ENCODE measurements at regions not wholly inside any gene's neighbourhood (a gene's known extent, or its start where the extent isn't known, plus 50 kb on each side); places are given as distances from the start of the nearest gene placed in this dataset.

DNA sequence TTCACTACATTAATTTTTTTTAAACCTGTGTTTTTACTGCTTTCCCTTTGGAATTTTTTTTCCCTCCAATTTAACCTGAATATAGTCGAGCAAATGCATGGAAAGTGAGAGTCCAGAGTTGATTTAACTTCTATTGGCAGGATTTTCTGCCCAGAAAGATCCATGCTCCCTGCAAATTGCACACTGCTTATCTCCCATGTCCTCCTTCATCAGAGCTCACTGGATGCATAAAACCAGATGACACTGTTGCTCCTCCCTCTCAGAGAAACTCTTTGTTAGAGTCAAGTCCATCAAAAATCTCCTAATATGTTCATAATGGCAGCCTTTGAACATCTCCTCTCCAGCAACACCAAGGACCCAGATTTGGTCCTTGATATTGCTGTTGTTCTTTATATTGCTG, 297.0 kb upstream of the SLC24A2 start:
- TF ChIP-seq CTCF (IDR thresholded peaks at IDR 0.05): no peak
- no peak for TF ChIP-seq ZFX (IDR thresholded peaks at IDR 0.05; ENCODE audit: borderline replicate concordance)

Measured in 22Rv1 (cell line).